ENCODE measurements at regions not wholly inside any gene's neighbourhood (a gene's known extent, or its start where the extent isn't known, plus 50 kb on each side); places are given as distances from the start of the nearest gene placed in this dataset.
A peak's percentile ranks its signal among the peaks of the same experiment; 100 is the strongest.

DNA sequence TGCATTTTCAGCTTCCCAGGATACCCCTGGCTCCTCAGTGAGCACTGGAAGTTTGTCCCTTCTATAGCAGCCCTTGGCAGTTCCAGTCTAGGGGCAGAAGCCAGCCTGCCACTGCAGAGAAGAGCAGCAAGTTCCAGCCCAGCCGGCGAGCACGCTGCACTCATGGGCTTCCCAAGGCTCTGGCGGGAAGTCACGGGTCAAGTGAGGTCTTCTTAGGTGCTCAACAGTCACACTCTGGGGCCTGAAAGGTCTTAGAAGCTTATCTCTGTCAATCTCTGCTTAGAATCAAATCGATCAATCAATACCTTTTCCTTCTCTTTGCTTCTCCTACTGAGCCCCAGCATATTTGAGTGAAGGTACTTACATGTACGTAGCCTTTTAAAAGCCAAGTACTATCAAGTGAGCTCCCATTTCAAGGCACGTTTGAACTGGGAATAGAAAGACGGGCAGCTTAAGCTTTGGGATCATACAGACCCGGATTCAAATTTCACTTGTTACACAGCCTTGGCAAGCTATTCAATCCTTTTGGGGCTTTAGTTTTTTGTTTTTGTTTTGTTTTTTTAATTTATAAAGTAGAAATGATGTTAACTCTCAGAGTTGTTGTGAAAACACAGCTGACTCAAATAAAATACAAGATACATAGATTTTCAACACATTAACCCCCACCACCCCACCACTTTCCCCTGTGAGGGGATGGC, 152.6 kb upstream of the KLF14 start:
- no peaks in the 10 kb centered on the region for H4K20me1 ChIP-seq (replicated peaks; ENCODE audit: control insufficient read depth, extremely low read depth, insufficient read depth, low read length)
- no peak for TF ChIP-seq FOS (IDR thresholded peaks at IDR 0.05; ENCODE audit: borderline replicate concordance, insufficient read depth, low read length)
- TF ChIP-seq POLR2A (IDR thresholded peaks at IDR 0.05; ENCODE audit: low read depth, low read length) = no peak
- no peak for TF ChIP-seq JUN (IDR thresholded peaks at IDR 0.05; ENCODE audit: borderline replicate concordance, insufficient read depth, insufficient read length, low read depth)
- TF ChIP-seq EZH2 (IDR thresholded peaks at IDR 0.05; ENCODE audit: borderline replicate concordance, low read depth, low read length, severe bottlenecking) = no peak
- TF ChIP-seq, protein P1, sequence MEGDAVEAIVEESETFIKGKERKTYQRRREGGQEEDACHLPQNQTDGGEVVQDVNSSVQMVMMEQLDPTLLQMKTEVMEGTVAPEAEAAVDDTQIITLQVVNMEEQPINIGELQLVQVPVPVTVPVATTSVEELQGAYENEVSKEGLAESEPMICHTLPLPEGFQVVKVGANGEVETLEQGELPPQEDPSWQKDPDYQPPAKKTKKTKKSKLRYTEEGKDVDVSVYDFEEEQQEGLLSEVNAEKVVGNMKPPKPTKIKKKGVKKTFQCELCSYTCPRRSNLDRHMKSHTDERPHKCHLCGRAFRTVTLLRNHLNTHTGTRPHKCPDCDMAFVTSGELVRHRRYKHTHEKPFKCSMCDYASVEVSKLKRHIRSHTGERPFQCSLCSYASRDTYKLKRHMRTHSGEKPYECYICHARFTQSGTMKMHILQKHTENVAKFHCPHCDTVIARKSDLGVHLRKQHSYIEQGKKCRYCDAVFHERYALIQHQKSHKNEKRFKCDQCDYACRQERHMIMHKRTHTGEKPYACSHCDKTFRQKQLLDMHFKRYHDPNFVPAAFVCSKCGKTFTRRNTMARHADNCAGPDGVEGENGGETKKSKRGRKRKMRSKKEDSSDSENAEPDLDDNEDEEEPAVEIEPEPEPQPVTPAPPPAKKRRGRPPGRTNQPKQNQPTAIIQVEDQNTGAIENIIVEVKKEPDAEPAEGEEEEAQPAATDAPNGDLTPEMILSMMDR (IDR thresholded peaks at IDR 0.05; ENCODE audit: extremely low read depth in 1 of 2, insufficient read depth in 1 of 2, low read depth in 1 of 2, low read length in 2 of 2) = no peak
- TF ChIP-seq POLR2AphosphoS5 (IDR thresholded peaks at IDR 0.05; ENCODE audit: insufficient read depth, low read depth, low read length) = no peak
- no peak for TF ChIP-seq GATA2 (IDR thresholded peaks at IDR 0.05; ENCODE audit: insufficient read depth, insufficient read length, low read depth, low read length)
- TF ChIP-seq, protein P2, sequence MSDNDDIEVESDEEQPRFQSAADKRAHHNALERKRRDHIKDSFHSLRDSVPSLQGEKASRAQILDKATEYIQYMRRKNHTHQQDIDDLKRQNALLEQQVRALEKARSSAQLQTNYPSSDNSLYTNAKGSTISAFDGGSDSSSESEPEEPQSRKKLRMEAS (IDR thresholded peaks at IDR 0.05; ENCODE audit: insufficient read depth, insufficient read length) = no peak
- TF ChIP-seq MYC (IDR thresholded peaks at IDR 0.05; ENCODE audit: low read depth, low read length) = no peak
- peaks cover 18 to 34% of the 10 kb centered on the region in 2 experiments for H3K36me3 ChIP-seq (ENCODE audit: control insufficient read depth in 2 of 2, extremely low read depth in 1 of 2, insufficient read depth in 2 of 2, low read length in 2 of 2)
- TSS peak; percentile 47 for BruUV-seq (replicated peaks)
- H3K9me1 ChIP-seq (replicated peaks; ENCODE audit: control insufficient read depth, extremely low read depth, insufficient read depth, low read length) = no peaks in the 10 kb centered on the region
- H3K9me3 ChIP-seq (replicated peaks; ENCODE audit: control insufficient read depth, insufficient read depth, low read length) = no peaks in the 10 kb centered on the region
- H3K27me3 ChIP-seq (ENCODE audit: control insufficient read depth in 2 of 2, insufficient read depth in 2 of 2, low read length in 2 of 2) = no peaks in the 10 kb centered on the region
- dilution Hi-C loops (cut with MboI; ENCODE audit: extremely low pct_ligation_motif_present, low sequenced_read_pairs) (no loop called here), intact Hi-C loops (cut with micrococcal nuclease) (loop anchor here (1.0 to 5.0 kb wide), 5 partner anchors 9 to 738 kb away; no protein-coding TSS in a partner anchor)
- no peak overlapping the region for H2AFZ ChIP-seq (ENCODE audit: low read depth, low read length)
- H3K4me1 ChIP-seq (ENCODE audit: control insufficient read depth, extremely low read depth, insufficient read depth, low read length) = peaks cover 75% of the 10 kb centered on the region
- peak overlapping the region; percentile 98 for H3K27ac ChIP-seq (ENCODE audit: insufficient read depth, low read depth, low read length)
- DNase-seq (ENCODE audit: low read depth, low spot score) (peak; percentile 42), FAIRE-seq (no peak)
- H3K9ac ChIP-seq (replicated peaks; ENCODE audit: extremely low read depth, insufficient read depth, low read length) = peak overlapping the region; percentile 95
- peaks cover 97% of the 10 kb centered on the region for H3K79me2 ChIP-seq (ENCODE audit: control insufficient read depth, insufficient read depth, low read length)
- POLR2A ChIA-PET = interaction anchor here (1.4 kb wide), 1 partner anchor 26 kb away, joined by 4 read pairs; no protein-coding TSS in a partner anchor
- no peak overlapping the region for H3K4me3 ChIP-seq (replicated peaks in 1 of 3; ENCODE audit: insufficient read depth in 1 of 3, low read depth in 1 of 3, low read length in 3 of 3)
- CTCF ChIA-PET = interaction anchor here (0.8 to 8.1 kb wide), 5 partner anchors 8 to 154 kb away, joined by 3 to 79 read pairs (median 4); no protein-coding TSS in a partner anchor
- H3K4me2 ChIP-seq (ENCODE audit: insufficient read depth, low read length) = peak overlapping the region; percentile 43
